Osteoblast (primary cell): ENCODE measurements at regions not wholly inside any gene's neighbourhood (a gene's known extent, or its start where the extent isn't known, plus 50 kb on each side); places are given as distances from the start of the nearest gene placed in this dataset.

Experiments
- DNase-seq: peaks from one replicate; pipeline ENCODE4 v3.0.0; 2011; ENCODE audit warnings: low spot score, mixed read lengths; ENCODE audit not compliant: insufficient read length; ENCODE audit errors: missing footprints
- H2AFZ ChIP-seq: 2 replicates; pipeline ENCODE4 v1.6.0; 2011; ENCODE audit warnings: mild to moderate bottlenecking, low read length
- H3K27ac ChIP-seq: 2 replicates; pipeline ENCODE4 v1.5.1; 2011; ENCODE audit warnings: mild to moderate bottlenecking, low read depth, low read length, moderate library complexity
- H3K27me3 ChIP-seq: 2 replicates; pipeline ENCODE4 v1.6.0; 2012; ENCODE audit warnings: mild to moderate bottlenecking, control low read depth, inconsistent platforms, low read length, moderate library complexity; ENCODE audit not compliant: insufficient read depth
- H3K36me3 ChIP-seq: 2 replicates; pipeline ENCODE4 v1.5.1; 2011; ENCODE audit warnings: mild to moderate bottlenecking, low read length, control low read depth, moderate library complexity; ENCODE audit not compliant: insufficient read depth
- H3K4me1 ChIP-seq: 2 replicates; pipeline ENCODE4 v1.5.1; 2011; ENCODE audit warnings: mild to moderate bottlenecking, low read length, control low read depth, moderate library complexity; ENCODE audit not compliant: insufficient read depth
- H3K4me2 ChIP-seq: 2 replicates; pipeline ENCODE4 v1.6.0; 2011; ENCODE audit warnings: mild to moderate bottlenecking, low read length; ENCODE audit not compliant: insufficient read depth
- H3K4me3 ChIP-seq: fragments of 200-600 bp; sonication (generic); 3 replicates; pipeline ENCODE4 v1.5.1; 2012; ENCODE audit warnings: mild to moderate bottlenecking, low read length, inconsistent platforms; ENCODE audit not compliant: insufficient read depth
- H3K79me2 ChIP-seq: 2 replicates; pipeline ENCODE4 v1.6.0; 2012; ENCODE audit warnings: mild to moderate bottlenecking, low read length, control low read depth, inconsistent platforms; ENCODE audit not compliant: insufficient read depth
- H3K9me3 ChIP-seq: 2 replicates; pipeline ENCODE4 v1.5.1; 2011; ENCODE audit warnings: low read depth, low read length, control low read depth
- H4K20me1 ChIP-seq: 2 replicates; pipeline ENCODE4 v1.6.0; 2012; ENCODE audit warnings: mild to moderate bottlenecking, low read length, control low read depth; ENCODE audit not compliant: insufficient read depth
- TF ChIP-seq, protein P1 (sequence below): IDR thresholded peaks from 2 replicates; pipeline ENCODE4 v1.5.1; 2011; ENCODE audit warnings: mild to moderate bottlenecking, low read depth, low read length, moderate library complexity; ENCODE audit errors: extremely low read depth

DNA sequence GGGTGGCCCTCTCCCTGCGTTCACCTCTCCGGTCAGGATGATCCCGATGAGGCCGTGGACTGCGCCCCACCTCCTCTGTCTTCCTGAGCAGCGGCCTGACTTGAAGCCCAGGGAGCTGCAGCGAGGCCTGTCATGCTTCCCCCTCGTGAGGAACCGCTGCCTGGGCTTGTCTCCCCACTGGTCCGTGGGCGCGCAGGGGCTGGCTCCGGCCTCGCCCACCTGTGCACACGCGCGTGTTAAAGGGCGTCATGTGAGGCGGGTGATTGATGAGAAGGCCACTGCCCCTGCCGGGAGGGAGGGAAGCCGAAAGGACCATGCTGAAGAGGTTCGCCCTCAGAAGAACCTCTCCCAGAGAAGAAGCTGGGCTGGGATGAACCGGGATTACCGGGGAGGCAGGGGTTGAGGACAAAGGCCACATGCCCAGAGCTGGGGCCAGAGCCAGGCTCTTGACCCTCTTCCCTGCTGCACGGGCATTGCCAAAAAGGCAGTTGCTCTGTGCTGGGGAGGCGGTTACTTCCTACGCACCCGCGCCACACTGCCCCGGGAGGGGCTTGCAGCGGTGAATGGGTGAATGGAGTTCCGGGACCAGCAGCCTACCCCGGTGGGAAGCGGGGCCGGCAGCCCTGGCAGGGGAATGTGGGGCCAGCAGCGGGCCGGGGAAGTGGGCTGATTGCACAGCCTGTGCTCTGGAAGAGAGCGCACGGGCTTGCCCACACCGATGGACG lies 85.9 kb upstream of the GSE1 start:
- no peaks in the 10 kb centered on the region for H3K9me3 ChIP-seq
- peaks cover 2% of the 10 kb centered on the region for H3K79me2 ChIP-seq
- DNase-seq = no peak
- peaks cover 34% of the 10 kb centered on the region for H3K4me1 ChIP-seq
- H3K27me3 ChIP-seq = no peaks in the 10 kb centered on the region
- no peak overlapping the region for H3K27ac ChIP-seq
- TF ChIP-seq, protein P1, sequence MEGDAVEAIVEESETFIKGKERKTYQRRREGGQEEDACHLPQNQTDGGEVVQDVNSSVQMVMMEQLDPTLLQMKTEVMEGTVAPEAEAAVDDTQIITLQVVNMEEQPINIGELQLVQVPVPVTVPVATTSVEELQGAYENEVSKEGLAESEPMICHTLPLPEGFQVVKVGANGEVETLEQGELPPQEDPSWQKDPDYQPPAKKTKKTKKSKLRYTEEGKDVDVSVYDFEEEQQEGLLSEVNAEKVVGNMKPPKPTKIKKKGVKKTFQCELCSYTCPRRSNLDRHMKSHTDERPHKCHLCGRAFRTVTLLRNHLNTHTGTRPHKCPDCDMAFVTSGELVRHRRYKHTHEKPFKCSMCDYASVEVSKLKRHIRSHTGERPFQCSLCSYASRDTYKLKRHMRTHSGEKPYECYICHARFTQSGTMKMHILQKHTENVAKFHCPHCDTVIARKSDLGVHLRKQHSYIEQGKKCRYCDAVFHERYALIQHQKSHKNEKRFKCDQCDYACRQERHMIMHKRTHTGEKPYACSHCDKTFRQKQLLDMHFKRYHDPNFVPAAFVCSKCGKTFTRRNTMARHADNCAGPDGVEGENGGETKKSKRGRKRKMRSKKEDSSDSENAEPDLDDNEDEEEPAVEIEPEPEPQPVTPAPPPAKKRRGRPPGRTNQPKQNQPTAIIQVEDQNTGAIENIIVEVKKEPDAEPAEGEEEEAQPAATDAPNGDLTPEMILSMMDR = no peak
- H3K4me2 ChIP-seq = no peak overlapping the region
- H4K20me1 ChIP-seq = peaks cover 10% of the 10 kb centered on the region
- no peak overlapping the region for H2AFZ ChIP-seq
- H3K4me3 ChIP-seq = no peak overlapping the region
- no peaks in the 10 kb centered on the region for H3K36me3 ChIP-seq

DNA sequence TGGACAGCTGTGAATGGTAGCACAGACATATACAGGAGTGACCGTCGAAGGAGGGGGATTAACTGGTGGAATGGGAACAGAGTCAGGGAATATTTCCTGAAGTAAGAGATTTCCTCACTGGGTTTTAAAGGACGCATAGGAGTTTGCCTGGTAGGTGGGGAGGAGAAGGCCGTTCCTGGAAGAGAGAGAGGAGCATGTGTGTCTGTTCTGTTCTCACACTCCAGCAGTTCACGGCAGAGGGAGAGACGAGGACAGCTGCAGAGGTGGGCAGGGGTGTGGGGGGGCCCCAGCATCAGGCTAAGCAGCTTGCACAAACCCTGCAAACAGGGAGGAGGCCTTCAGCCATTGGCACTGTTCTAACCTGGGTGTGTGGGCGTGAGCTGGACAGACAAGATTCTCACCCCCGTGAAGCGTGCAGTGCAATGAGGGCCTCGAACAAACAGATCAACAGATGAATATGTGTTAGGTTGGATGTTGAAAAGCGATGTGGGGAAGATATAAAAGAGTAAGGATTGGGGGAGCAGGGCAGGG lies 85.3 kb upstream of the GSE1 start:
- peaks cover 10% of the 10 kb centered on the region for H4K20me1 ChIP-seq
- no peak for DNase-seq

DNA sequence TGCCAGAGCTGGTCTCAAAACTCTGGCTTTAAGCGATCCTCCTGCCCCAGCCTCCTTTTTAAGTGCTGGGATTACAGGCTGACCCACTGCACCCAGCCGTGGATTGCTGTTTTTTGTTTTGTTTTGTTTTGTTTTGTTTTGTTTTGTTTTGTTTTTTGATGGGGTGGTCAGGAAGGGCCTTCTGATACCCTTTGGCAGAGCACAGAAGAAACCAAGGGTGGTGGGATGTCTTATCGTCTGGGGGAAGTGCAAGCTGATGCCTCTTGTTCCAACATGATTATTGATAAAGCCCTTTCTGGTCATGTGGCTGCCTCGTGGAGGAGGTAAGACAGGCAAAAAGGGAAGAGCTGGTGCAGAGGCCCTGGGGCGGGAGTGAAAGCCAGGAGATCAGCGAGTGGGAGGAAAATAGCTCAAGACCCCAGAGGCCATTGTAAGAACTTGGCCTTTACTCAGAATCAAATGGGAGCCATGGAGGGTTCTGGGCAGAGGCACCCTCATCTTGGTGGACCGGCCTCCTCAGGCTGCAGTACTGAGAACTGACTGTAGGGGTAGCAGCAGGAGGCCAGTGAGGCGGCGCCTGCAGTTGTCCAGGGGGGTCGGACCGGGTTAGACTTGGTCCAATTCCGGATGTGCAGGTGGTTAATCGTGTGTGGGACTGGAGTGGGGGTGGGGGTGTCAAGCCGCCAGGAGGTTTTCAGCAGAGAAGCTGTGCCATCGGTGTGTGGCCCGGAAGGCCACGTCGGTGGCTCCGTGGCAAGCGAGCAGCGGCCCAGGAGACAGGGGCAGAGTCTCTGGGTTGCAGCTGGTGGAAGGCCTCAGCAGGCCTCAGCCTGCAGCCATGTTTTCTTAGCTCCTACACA lies 84.4 kb upstream of the GSE1 start:
- Histone ChIP-seq H3K36me3 (no peaks in the 10 kb centered on the region), H3K4me3 (no peak overlapping the region), H4K20me1 (peaks cover 10% of the 10 kb centered on the region), H3K79me2 (no peaks in the 10 kb centered on the region), H3K9me3 (no peaks in the 10 kb centered on the region), H3K27ac (no peak overlapping the region), H2AFZ (no peak overlapping the region), H3K4me2 (no peak overlapping the region), H3K4me1 (peaks cover 20% of the 10 kb centered on the region), H3K27me3 (no peaks in the 10 kb centered on the region)
- TF ChIP-seq, protein P1 = peak; percentile 40
- no peak for DNase-seq

More for the DNA sequence above, 85.3 kb upstream of the GSE1 start:
- H2AFZ ChIP-seq = no peak overlapping the region
- peaks cover under 1% of the 10 kb centered on the region for H3K79me2 ChIP-seq
- no peaks in the 10 kb centered on the region for H3K9me3 ChIP-seq
- H3K36me3 ChIP-seq = no peaks in the 10 kb centered on the region
- no peak overlapping the region for H3K4me3 ChIP-seq
- no peak overlapping the region for H3K4me2 ChIP-seq
- TF ChIP-seq, protein P1 = no peak
- no peaks in the 10 kb centered on the region for H3K27me3 ChIP-seq
- H3K4me1 ChIP-seq = peaks cover 29% of the 10 kb centered on the region
- H3K27ac ChIP-seq = no peak overlapping the region
